Stomach smooth muscle (tissue), 2 donors: ENCODE measurements at regions not wholly inside any gene's neighbourhood (a gene's known extent, or its start where the extent isn't known, plus 50 kb on each side); places are given as distances from the start of the nearest gene placed in this dataset.

Experiments
- H3K27ac ChIP-seq: one replicate; pipeline ENCODE4 v1.7.0; 2013; ENCODE audit warnings: mild to moderate bottlenecking, low read length, inconsistent platforms
- H3K27me3 ChIP-seq, 2 donors: one replicate each; pipeline ENCODE4 v1.7.0; 2013; ENCODE audit warnings: low read length in 2 of 2; ENCODE audit not compliant: insufficient read depth in 2 of 2, control insufficient read depth in 1 of 2
- H3K36me3 ChIP-seq, 2 donors: one replicate each; pipeline ENCODE4 v1.7.0; 2013; ENCODE audit warnings: low read length in 2 of 2; ENCODE audit not compliant: control insufficient read depth in 2 of 2, insufficient read depth in 2 of 2
- H3K4me1 ChIP-seq: one replicate; pipeline ENCODE4 v1.7.0; 2013; ENCODE audit warnings: low read length; ENCODE audit not compliant: control insufficient read depth, insufficient read depth
- H3K4me3 ChIP-seq, 2 donors: one replicate each; pipeline ENCODE4 v1.7.0; 2013; ENCODE audit warnings: low read length in 2 of 2
- H3K9ac ChIP-seq, 2 donors: one replicate each; pipeline ENCODE4 v1.7.0; 2013; ENCODE audit warnings: low read length in 2 of 2, mild to moderate bottlenecking in 1 of 2
- H3K9me3 ChIP-seq, 2 donors: one replicate each; pipeline ENCODE4 v1.7.0; 2013; ENCODE audit warnings: low read length in 2 of 2; ENCODE audit not compliant: control insufficient read depth in 2 of 2
- donor health status: healthy.
- donor health status: Pancreatic carcinoma.

DNA sequence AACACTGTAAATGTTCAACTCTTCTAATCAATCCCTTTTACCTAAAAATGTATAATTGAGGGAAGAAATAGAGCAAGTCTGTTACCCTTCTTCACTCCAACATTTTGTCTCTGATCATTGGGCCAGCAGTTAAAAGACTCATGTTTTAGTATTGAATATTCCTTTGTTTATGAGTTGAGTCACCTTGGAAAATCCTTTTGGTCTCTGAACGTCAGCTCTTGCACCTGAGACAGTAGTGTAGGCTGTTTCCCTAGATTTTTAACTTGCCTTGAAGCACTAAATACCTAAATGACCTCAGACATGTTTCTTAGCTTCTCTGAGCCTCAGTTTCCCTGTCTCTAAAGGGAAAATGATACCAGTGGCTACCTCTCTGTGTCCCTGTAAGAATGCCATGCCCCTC lies 184.2 kb downstream of the RFC3 start:
- H3K27me3 ChIP-seq = no peaks in the 10 kb centered on the region
- H3K9me3 ChIP-seq = no peaks in the 10 kb centered on the region
- no peak overlapping the region for H3K4me3 ChIP-seq
- peaks cover 10% of the 10 kb centered on the region for H3K4me1 ChIP-seq
- no peaks in the 10 kb centered on the region for H3K36me3 ChIP-seq
- H3K27ac ChIP-seq = no peak overlapping the region
- H3K9ac ChIP-seq = no peak overlapping the region

DNA sequence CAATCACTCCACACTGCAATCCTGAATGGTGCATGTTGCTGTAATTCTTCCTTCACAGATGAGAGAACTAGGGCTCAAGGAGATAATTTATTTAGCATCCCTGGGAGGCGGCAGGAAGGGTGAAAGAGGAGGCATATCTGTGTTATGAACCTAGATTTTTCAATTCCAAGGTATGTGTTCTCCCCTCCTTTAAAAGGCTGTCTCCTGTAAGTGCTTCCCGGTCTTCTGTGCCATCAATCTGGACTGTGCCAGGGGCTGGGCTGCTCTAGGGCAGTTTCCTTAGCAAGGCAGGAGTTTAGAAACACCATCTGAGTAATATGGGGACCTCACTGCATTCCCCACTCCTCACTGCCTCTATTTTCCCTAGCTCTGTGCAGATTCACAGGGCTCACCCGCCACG lies 185.0 kb downstream of the RFC3 start:
- Histone ChIP-seq H3K4me3 (no peak overlapping the region), H3K4me1 (peaks cover 10% of the 10 kb centered on the region), H3K9ac (no peak overlapping the region)

DNA sequence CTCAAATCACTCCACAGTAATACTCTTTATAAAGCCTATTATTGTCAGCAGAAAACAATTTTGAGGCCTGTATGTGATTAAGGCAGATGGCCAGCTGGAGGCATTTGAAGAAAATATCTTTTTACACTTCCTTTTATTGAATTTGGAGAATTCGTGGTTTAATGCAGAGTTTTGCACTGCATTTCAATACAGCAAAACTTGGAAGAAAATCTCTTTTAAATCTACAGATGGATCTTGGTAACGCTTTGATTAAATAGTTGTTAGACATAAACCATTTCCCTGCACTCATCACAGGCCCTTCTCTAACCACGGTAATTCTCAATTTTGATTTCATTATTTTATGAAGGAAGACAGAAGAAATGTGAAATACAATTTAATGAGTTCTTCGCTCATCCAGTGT lies 185.7 kb downstream of the RFC3 start:
- Histone ChIP-seq H3K27ac (no peak overlapping the region), H3K9me3 (no peaks in the 10 kb centered on the region), H3K36me3 (no peaks in the 10 kb centered on the region), H3K9ac (no peak overlapping the region), H3K4me1 (peaks cover 10% of the 10 kb centered on the region), H3K4me3 (no peak overlapping the region), H3K27me3 (no peaks in the 10 kb centered on the region)

More for the DNA sequence above, 185.0 kb downstream of the RFC3 start:
- Histone ChIP-seq H3K36me3 (no peaks in the 10 kb centered on the region), H3K9me3 (no peaks in the 10 kb centered on the region), H3K27me3 (no peaks in the 10 kb centered on the region), H3K27ac (no peak overlapping the region)

DNA sequence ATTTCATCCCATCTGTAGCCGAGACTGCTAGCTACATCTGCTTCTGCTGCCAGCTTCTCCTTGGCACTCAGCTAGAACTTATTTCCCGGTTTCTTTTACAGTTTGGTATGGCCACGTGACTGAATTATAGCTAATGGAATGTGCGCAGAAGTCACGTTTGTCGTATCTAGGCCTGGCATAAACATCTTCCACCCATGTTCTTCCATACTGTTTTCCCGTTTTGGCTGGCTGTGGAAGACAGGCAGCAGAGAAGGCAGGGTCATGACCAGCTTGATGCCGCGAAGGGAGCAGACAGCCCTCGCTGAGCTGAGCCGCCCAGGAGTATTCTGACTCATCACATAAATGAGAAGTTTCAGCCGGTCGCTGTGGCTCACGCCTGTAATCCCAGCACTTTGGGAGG lies 186.7 kb downstream of the RFC3 start:
- H3K4me1 ChIP-seq = peaks cover 6% of the 10 kb centered on the region
- no peak overlapping the region for H3K9ac ChIP-seq
- H3K27me3 ChIP-seq = no peaks in the 10 kb centered on the region
- no peak overlapping the region for H3K27ac ChIP-seq
- no peak overlapping the region for H3K4me3 ChIP-seq
- no peaks in the 10 kb centered on the region for H3K36me3 ChIP-seq
- no peaks in the 10 kb centered on the region for H3K9me3 ChIP-seq

DNA sequence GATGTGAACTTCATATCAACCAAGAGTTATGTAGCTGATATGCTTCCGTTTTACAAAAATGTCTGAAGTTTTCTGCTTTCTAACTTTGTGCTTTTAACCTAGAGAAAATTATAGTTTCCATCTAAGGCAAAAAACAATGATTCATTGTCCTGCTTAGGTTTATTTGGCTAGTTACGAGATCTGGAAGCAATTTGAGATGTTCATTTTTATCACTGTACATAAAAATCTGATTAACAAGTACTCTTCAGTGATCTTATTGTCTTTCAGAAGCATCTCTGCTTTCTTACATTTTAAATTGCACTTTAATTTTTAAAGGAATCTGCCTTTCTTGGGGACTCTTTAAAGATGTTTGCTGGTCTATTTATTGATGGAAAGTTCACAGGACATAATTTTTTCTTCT lies 188.1 kb downstream of the RFC3 start:
- no peak overlapping the region for H3K9ac ChIP-seq
- no peaks in the 10 kb centered on the region for H3K27me3 ChIP-seq
- no peak overlapping the region for H3K27ac ChIP-seq
- no peaks in the 10 kb centered on the region for H3K9me3 ChIP-seq
- no peak overlapping the region for H3K4me3 ChIP-seq
- no peaks in the 10 kb centered on the region for H3K4me1 ChIP-seq
- H3K36me3 ChIP-seq = no peaks in the 10 kb centered on the region

DNA sequence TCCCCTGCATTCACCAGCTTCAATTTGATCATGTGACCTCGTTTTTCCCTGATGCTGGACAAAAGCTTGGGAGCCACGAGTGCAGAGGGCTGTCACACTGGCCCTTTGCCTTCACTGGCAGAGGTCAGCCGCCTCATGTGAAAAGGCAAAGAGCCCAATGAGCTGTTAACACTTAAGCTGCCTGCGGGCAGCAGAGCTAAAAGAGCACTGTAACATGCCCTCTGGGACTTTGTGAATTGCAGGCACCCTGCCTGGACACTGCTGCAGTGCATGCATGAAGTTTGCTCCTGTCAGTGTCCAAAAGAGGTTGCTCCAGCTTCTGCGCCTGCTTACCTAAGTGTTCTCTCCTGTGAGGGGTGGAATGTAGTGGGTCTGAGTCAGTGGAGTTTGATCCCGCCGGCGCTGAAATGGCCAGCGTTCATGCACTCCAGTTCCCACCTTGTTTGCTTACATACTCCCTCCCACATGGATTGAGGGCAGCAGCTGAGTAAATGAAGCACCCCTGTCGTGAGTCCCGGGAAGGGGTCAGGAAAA lies 193.7 kb downstream of the RFC3 start:
- Histone ChIP-seq H3K9me3 (no peaks in the 10 kb centered on the region), H3K4me3 (no peak overlapping the region)

DNA sequence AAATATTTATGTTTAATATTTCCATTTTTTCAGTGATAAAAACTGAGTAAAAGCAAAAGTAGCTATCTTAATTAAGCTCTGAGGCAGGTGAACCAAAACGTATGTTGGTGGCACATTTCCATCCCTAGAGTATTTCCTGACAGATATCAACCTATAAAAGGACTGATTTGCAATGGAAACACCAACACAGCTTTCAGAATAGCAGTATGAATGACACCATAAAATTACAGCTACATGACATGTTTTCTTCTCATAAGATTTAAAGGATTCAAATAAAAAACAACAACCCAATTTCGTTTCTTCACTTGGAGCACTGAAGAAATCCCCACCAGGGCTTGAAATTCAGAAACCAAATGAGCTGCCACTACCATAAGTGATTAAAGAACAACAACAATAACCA lies 194.4 kb downstream of the RFC3 start:
- H3K27me3 ChIP-seq = no peaks in the 10 kb centered on the region
- H3K36me3 ChIP-seq = no peaks in the 10 kb centered on the region
- no peak overlapping the region for H3K4me3 ChIP-seq
- H3K9ac ChIP-seq = no peak overlapping the region
- H3K9me3 ChIP-seq = no peaks in the 10 kb centered on the region
- H3K27ac ChIP-seq = no peak overlapping the region
- no peaks in the 10 kb centered on the region for H3K4me1 ChIP-seq

More for the DNA sequence above, 193.7 kb downstream of the RFC3 start:
- Histone ChIP-seq H3K27ac (no peak overlapping the region), H3K4me1 (no peaks in the 10 kb centered on the region), H3K27me3 (no peaks in the 10 kb centered on the region), H3K36me3 (no peaks in the 10 kb centered on the region), H3K9ac (no peak overlapping the region)

DNA sequence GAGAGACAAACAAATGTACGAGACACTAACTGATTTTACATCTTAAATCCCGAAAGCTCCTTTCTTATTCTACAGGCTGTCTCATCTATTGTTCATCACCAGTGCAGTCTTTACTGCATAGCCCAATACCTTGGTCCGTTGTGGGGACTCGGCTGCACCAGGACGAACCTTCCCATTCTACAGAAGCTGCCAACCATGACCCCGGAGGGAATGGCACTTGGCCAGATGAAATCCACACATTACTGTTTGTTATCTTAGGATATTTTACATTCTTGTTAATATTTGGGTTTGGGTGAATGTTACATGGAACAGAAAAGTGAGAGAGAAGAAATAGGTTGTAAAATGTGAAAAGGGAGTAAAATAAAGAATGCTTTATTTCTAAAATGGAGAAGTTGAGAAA lies 195.1 kb downstream of the RFC3 start:
- no peak overlapping the region for H3K9ac ChIP-seq
- H3K27me3 ChIP-seq = no peaks in the 10 kb centered on the region
- H3K27ac ChIP-seq = no peak overlapping the region
- H3K9me3 ChIP-seq = no peaks in the 10 kb centered on the region
- no peak overlapping the region for H3K4me3 ChIP-seq
- no peaks in the 10 kb centered on the region for H3K36me3 ChIP-seq
- no peaks in the 10 kb centered on the region for H3K4me1 ChIP-seq

DNA sequence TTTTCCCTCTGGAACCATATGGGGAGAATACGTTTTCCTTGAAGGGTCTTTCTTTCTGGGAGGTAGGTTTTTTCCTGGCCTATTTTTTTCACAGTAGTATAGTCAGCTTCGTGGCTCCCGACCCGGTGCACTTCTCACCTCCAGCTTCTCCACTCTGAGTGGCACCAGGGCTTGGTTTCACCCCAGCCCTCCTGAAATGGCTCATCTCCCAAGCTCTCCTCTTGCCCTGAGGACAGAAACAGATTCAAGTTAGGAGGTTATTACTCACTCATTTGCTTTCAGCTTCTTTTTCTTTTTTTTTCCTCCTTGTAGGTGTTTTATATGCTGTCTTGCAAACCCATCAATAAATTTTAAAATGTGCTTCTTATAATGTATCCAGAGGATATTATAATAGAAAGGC lies 199.3 kb downstream of the RFC3 start:
- Histone ChIP-seq H3K36me3 (no peaks in the 10 kb centered on the region), H3K9me3 (peaks cover 3 to 4% of the 10 kb centered on the region in 2 donors), H3K4me1 (no peaks in the 10 kb centered on the region), H3K9ac (no peak overlapping the region), H3K27me3 (no peaks in the 10 kb centered on the region), H3K27ac (no peak overlapping the region), H3K4me3 (no peak overlapping the region)

DNA sequence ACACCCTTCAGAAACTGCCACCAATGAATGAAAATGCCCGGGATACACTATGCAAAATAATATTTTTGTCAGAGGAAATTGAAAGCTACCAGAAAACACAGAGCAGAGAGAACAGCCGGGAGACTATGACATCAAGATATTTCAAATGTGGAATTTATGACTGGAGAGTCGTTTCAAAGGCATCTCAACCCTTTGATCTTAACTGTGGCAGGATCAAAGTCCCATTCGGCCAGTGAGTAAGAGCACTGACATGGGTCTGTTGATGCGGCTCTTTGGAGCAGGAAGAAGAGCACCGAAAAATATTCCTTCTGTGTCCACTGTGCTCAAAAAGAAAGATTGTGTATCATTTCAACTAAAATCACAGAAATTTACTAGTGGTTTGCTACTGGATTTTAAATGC lies 201.9 kb downstream of the RFC3 start:
- Histone ChIP-seq H3K4me1 (no peaks in the 10 kb centered on the region), H3K36me3 (no peaks in the 10 kb centered on the region), H3K4me3 (no peak overlapping the region), H3K9ac (no peak overlapping the region), H3K27ac (no peak overlapping the region), H3K9me3 (peaks cover 3 to 4% of the 10 kb centered on the region in 2 donors), H3K27me3 (no peaks in the 10 kb centered on the region)

DNA sequence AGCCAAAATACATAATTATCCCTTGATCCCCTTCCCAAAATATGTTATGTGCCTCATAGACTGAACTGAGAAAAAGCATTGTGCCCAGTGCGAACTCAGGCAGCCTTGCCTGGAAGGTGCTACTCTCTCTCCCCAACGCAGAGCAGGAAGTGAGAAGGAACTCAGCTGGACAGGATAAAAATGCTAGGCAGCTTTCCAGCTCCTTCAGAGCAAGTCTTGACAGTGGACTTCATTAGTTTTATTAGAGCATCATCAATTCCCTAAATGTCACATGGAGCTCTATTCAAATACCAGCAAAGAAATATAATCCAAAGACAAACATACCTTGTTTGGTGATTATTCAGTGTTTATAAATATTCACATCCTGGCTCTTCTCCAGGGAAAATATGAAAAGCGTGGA lies 202.4 kb downstream of the RFC3 start:
- no peaks in the 10 kb centered on the region for H3K36me3 ChIP-seq
- no peaks in the 10 kb centered on the region for H3K27me3 ChIP-seq
- no peak overlapping the region for H3K9ac ChIP-seq
- H3K9me3 ChIP-seq = peaks cover 3 to 4% of the 10 kb centered on the region in 2 donors
- no peaks in the 10 kb centered on the region for H3K4me1 ChIP-seq
- no peak overlapping the region for H3K27ac ChIP-seq
- H3K4me3 ChIP-seq = no peak overlapping the region
